ENCODE measurements at regions not wholly inside any gene's neighbourhood (a gene's known extent, or its start where the extent isn't known, plus 50 kb on each side); places are given as distances from the start of the nearest gene placed in this dataset.
"Not testable (repeated sequence)": the region's sequence is repeated elsewhere in the genome, so short reads cannot be mapped to it uniquely, and the experiment has no call there.

DNA sequence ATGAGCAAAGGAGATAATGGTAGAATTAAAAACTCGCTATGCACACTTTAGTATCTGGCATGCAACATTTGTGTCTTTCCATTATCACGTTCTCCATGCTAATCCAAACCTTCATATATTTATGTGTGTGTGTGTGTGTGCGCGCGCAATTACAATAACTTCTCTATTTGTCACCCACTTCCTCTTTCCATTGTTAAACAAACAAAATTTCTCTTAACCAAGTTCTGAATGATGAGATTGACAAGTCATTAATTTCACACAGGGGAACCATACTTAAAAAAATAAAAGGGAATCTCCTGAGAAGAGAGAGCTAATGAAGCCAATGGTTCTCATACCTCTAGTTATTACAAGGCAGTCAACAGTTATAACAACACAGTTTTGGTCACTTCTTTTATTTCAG is 575.9 kb upstream of the MDGA2 start:
- DNase-seq (ENCODE audit: low read depth): no peak
- H3K27me3 ChIP-seq (ENCODE audit: control insufficient read depth, insufficient read depth, low read length): no peaks in the 10 kb centered on the region
- no peak overlapping the region for H3K4me3 ChIP-seq (ENCODE audit: low read depth, low read length)
- no peak for FAIRE-seq
- TF ChIP-seq, protein P1, sequence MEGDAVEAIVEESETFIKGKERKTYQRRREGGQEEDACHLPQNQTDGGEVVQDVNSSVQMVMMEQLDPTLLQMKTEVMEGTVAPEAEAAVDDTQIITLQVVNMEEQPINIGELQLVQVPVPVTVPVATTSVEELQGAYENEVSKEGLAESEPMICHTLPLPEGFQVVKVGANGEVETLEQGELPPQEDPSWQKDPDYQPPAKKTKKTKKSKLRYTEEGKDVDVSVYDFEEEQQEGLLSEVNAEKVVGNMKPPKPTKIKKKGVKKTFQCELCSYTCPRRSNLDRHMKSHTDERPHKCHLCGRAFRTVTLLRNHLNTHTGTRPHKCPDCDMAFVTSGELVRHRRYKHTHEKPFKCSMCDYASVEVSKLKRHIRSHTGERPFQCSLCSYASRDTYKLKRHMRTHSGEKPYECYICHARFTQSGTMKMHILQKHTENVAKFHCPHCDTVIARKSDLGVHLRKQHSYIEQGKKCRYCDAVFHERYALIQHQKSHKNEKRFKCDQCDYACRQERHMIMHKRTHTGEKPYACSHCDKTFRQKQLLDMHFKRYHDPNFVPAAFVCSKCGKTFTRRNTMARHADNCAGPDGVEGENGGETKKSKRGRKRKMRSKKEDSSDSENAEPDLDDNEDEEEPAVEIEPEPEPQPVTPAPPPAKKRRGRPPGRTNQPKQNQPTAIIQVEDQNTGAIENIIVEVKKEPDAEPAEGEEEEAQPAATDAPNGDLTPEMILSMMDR (IDR thresholded peaks at IDR 0.05; ENCODE audit: insufficient read depth, low read length, severe bottlenecking): no peak
- H3K36me3 ChIP-seq (ENCODE audit: control insufficient read depth, insufficient read depth, low read length): no peaks in the 10 kb centered on the region

DNA sequence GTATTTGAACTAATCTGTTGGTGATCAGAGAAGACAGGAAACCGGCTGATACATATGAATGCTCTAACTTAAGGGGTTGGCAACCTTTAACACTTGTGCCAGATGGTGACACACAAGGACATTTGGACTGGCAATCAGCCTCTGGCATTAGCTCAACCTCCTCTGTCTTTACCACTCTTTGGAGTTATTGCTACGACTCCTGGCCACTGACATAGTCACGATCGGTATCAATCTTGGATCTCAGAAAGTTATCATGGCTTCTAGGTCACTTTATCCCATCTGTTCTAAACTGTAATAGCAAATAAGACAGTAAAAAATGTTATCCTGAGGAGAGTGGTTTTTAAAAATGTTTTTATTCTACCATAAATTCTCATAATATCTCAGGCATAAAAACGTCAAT is 575.2 kb upstream of the MDGA2 start:
- Histone ChIP-seq H3K27me3 (ENCODE audit: control insufficient read depth, insufficient read depth, low read length) (no peaks in the 10 kb centered on the region), H3K4me3 (ENCODE audit: low read depth, low read length) (no peak overlapping the region), H3K36me3 (ENCODE audit: control insufficient read depth, insufficient read depth, low read length) (no peaks in the 10 kb centered on the region)
- no peak for FAIRE-seq
- DNase-seq (ENCODE audit: low read depth): no peak
- TF ChIP-seq, protein P1 (IDR thresholded peaks at IDR 0.05; ENCODE audit: insufficient read depth, low read length, severe bottlenecking): no peak

DNA sequence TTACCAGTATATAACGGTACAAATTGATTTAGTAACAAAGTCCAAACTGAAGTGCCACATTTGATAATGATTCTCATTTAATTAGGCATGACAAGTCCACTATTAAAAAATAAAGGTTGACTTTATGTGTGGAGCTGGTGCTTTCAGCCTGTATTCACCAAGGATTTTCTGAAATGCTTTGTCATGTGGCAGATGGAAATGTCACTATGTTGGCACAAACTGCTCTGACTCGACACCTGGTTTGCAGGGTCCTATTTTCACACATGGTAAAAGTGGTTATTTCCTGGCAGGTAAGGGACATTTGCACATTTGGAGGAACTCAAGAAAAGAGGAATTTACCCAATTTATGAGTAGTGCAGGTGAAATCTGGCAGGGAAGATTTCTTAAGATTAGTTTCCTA is 572.6 kb upstream of the MDGA2 start:
- Histone ChIP-seq H3K36me3 (ENCODE audit: control insufficient read depth, insufficient read depth, low read length) (no peaks in the 10 kb centered on the region), H3K4me3 (ENCODE audit: low read depth, low read length) (no peak overlapping the region), H3K27me3 (ENCODE audit: control insufficient read depth, insufficient read depth, low read length) (no peaks in the 10 kb centered on the region)
- DNase-seq (ENCODE audit: low read depth) (no peak), FAIRE-seq (no peak)
- TF ChIP-seq, protein P1 (IDR thresholded peaks at IDR 0.05; ENCODE audit: insufficient read depth, low read length, severe bottlenecking): no peak

DNA sequence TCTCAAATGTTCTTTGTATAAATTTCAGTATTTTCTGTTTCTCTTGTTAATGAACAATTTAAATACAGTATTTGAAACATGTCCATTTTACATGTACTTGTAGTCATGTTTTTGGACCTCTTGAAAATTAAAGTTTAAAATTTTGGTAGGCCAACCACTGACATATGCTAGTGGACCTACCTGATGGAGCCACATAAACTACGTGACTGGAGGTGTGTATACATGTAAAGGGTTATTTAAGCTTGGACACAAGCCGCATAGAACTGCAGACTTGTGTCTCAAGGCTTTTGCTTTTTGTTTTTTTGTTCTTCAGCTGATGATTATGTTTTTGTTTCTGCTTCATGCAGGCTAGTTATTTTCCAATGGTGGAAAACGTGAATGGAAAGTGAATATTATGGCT is 568.5 kb upstream of the MDGA2 start:
- DNase-seq (ENCODE audit: low read depth) (no peak), FAIRE-seq (no peak)
- Histone ChIP-seq H3K27me3 (ENCODE audit: control insufficient read depth, insufficient read depth, low read length) (no peaks in the 10 kb centered on the region), H3K36me3 (ENCODE audit: control insufficient read depth, insufficient read depth, low read length) (no peaks in the 10 kb centered on the region), H3K4me3 (ENCODE audit: low read depth, low read length) (no peak overlapping the region)
- TF ChIP-seq, protein P1 (IDR thresholded peaks at IDR 0.05; ENCODE audit: insufficient read depth, low read length, severe bottlenecking): no peak

DNA sequence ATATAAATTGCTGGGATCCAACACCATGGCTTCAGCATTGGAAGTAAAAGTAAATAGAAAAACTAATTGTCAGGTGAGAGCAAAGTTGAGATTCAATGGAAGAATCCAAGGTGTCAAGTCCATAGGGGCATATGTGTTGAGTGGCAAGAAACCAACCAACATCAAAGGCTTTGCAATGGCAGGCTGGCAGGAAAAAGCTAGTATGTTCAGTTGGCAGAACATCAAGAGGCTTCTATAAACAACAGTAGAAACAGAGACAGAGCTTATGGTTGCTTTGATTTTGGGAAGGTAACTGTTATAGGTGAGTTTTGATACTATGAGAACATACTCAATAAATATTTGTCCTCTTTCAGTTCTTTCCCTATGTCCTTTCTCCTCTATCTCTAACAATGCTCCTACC is 553.7 kb upstream of the MDGA2 start:
- TF ChIP-seq, protein P1 (IDR thresholded peaks at IDR 0.05; ENCODE audit: insufficient read depth, low read length, severe bottlenecking): no peak
- no peak for FAIRE-seq

DNA sequence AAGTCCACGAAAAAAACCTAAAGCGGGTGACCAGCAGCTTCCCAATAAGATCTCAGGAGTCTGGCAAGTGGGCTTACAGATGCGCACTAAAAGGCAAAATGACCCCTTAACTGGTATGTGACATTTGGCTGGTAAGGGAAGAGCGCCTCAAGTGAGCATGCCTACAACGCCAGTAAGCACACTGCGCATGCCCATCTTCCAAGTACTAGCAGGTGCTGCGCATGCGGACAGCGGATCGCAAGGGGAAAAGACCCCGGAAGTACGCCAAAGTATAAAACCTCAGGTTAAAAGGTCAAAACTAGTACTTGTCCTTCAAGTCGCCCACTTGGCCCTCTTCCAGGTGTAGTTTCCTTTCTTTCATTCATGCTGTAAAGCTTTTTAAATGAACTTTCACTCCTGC is 518.5 kb upstream of the MDGA2 start:
- Histone ChIP-seq H3K4me3 (ENCODE audit: low read depth, low read length) (no peak overlapping the region), H3K27me3 (ENCODE audit: control insufficient read depth, insufficient read depth, low read length) (no peaks in the 10 kb centered on the region), H3K36me3 (ENCODE audit: control insufficient read depth, insufficient read depth, low read length) (no peaks in the 10 kb centered on the region)
- FAIRE-seq: no peak
- DNase-seq (ENCODE audit: low read depth): no peak
- TF ChIP-seq, protein P1 (IDR thresholded peaks at IDR 0.05; ENCODE audit: insufficient read depth, low read length, severe bottlenecking): no peak

More for the DNA sequence above, 553.7 kb upstream of the MDGA2 start:
- Histone ChIP-seq H3K4me3 (ENCODE audit: low read depth, low read length) (no peak overlapping the region), H3K27me3 (ENCODE audit: control insufficient read depth, insufficient read depth, low read length) (no peaks in the 10 kb centered on the region), H3K36me3 (ENCODE audit: control insufficient read depth, insufficient read depth, low read length) (no peaks in the 10 kb centered on the region)
- no peak for DNase-seq (ENCODE audit: low read depth)

DNA sequence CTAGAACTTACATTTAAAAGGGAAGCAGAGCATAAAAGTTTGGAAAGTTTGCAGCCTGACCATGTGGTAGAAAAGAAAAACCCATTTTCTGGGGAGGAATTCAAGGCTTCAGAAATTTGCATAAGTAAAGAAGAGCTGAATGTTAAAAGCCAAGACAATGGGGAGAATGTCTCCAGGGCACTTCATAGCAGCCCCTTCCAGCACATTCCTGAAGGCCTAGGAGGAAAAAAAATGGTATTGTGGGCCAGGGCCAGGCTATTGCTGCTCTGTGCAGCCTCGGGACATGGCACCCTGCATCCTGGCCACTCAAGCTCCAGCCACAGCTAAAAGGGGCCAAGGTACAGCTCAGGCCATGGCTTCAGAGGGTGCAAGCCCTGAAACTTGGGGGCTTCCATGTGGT is 474.2 kb upstream of the MDGA2 start:
- DNase-seq (ENCODE audit: low read depth); H3K36me3 ChIP-seq (ENCODE audit: control insufficient read depth, insufficient read depth, low read length); FAIRE-seq; H3K27me3 ChIP-seq (ENCODE audit: control insufficient read depth, insufficient read depth, low read length); H3K4me3 ChIP-seq (ENCODE audit: low read depth, low read length): not testable (repeated sequence)
